Activated CD4-positive, alpha-beta T cell treated with anti-CD3 and anti-CD28 coated beads, Interleukin-2, amount 50 U/mL, for 24 hours (primary cell): ENCODE measurements at regions not wholly inside any gene's neighbourhood (a gene's known extent, or its start where the extent isn't known, plus 50 kb on each side); places are given as distances from the start of the nearest gene placed in this dataset.
A peak's percentile ranks its signal among the peaks of the same experiment; 100 is the strongest.
"Not testable (repeated sequence)": the region's sequence is repeated elsewhere in the genome, so short reads cannot be mapped to it uniquely, and the experiment has no call there.

Source experiments
- DNase-seq, 2 donors: peaks; one replicate each; pipeline ENCODE4 v3.0.0-alpha.2; 2020; ENCODE audit warnings: low read depth in 1 of 2, low spot score in 1 of 2

GRCh38 chr7:149606826-149607225, 109.2 kb upstream of the ZNF746 start:
- DNase-seq = no peak

GRCh38 chr7:149605696-149606095, 108.1 kb upstream of the ZNF746 start:
- DNase-seq = no peak

GRCh38 chr7:149604521-149604920, 106.9 kb upstream of the ZNF746 start:
- no peak for DNase-seq

GRCh38 chr7:149600669-149601330, 103.2 kb upstream of the ZNF746 start:
- peak in 1 of 2 donors; percentile 48 for DNase-seq

- DNase-seq = no peak
These were observed 102.1 kb upstream of the ZNF746 start for GRCh38 chr7:149599636-149600206.

- DNase-seq = peak in 1 of 2 donors; percentile 8
These were observed 101.2 kb upstream of the ZNF746 start for GRCh38 chr7:149598721-149599308.

GRCh38 chr7:149597789-149598188, 100.2 kb upstream of the ZNF746 start:
- DNase-seq = not testable (repeated sequence)

- DNase-seq = no peak
These were observed 97.9 kb upstream of the ZNF746 start for GRCh38 chr7:149595541-149595940.

GRCh38 chr7:149595078-149595477, 97.5 kb upstream of the ZNF746 start:
- DNase-seq = no peak

- DNase-seq = no peak
These were observed 91.3 kb upstream of the ZNF746 start for GRCh38 chr7:149588930-149589329.

GRCh38 chr7:149586646-149587645, 89.3 kb upstream of the ZNF746 start:
- DNase-seq = no peak

- DNase-seq = no peak
These were observed 86.9 kb upstream of the ZNF746 start for GRCh38 chr7:149584530-149584929.

- DNase-seq = no peak
These were observed 86.4 kb upstream of the ZNF746 start for GRCh38 chr7:149584009-149584408.

- no peak for DNase-seq
These were observed 82.7 kb upstream of the ZNF746 start for GRCh38 chr7:149580328-149580727.

- DNase-seq = not testable (repeated sequence)
These were observed 81.8 kb upstream of the ZNF746 start for GRCh38 chr7:149579365-149579764.

- not testable (repeated sequence) for DNase-seq
These were observed 76.8 kb upstream of the ZNF746 start for GRCh38 chr7:149574428-149574827.

- no peak for DNase-seq
These were observed 75.9 kb upstream of the ZNF746 start for GRCh38 chr7:149573519-149573918.

- not testable (repeated sequence) for DNase-seq
These were observed 75.3 kb upstream of the ZNF746 start for GRCh38 chr7:149572920-149573319.

- DNase-seq = no peak
These were observed 73.2 kb upstream of the ZNF746 start for GRCh38 chr7:149570784-149571183.

GRCh38 chr7:149569726-149570422, 72.3 kb upstream of the ZNF746 start:
- DNase-seq = no peak
